NCI-H1092 (cell line): ENCODE measurements at regions not wholly inside any gene's neighbourhood (a gene's known extent, or its start where the extent isn't known, plus 50 kb on each side); places are given as distances from the start of the nearest gene placed in this dataset.
"Not testable (repeated sequence)": the region's sequence is repeated elsewhere in the genome, so short reads cannot be mapped to it uniquely, and the experiment has no call there.

ENCODE experiments used
- DNase-seq: peaks from one replicate; lab custom pipeline; 2025; lab: John Stamatoyannopoulos, UW

DNA sequence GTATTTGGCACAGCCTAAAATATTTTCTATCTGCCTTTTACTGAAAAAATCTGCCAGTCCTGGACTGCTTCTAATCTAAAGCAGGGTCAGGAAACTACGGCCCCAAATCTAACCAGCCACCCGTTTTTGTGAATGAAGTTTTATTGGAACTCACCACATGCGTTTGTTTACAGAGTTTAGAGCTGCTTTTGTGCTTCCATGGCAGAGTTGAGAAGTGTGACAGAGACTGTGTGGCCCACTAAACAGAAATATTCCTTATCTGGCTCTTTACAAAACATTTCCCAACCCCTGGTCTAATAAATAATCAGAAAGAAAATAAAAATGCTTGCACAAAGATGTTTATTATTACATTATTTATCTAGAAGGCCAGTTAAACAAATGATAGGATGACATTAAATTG lies 110.2 kb downstream of the COPRS start:
- DNase-seq, result no peak

DNA sequence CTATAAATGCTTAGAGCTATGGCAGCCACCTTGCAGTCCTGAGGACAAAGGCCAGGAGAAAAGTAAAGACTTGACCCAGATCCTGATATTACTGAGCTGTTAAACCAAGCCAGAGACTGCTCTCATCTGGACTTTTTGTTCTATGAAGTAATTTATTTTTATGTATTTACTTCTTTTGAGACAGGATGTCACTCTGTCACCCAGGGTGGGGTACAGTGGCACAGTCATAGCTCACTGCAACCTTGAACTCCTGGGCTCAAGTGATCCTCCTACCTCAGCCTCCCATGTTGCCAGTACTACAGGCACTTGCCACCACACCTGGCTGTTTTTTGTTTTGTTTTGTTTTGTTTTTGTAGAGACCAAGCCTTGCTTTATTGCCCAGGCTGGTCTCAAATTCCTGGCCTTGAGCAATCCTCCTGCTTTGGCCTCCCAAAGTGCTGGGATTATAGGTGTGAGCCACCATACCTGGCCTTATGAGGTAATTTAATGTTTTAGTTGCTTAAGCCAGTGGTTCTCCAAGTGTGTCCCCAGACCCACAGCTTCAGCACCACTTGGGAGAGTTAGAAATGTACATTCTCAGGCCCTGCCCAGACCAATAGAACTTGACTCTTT lies 112.1 kb downstream of the COPRS start:
- no peak for DNase-seq

DNA sequence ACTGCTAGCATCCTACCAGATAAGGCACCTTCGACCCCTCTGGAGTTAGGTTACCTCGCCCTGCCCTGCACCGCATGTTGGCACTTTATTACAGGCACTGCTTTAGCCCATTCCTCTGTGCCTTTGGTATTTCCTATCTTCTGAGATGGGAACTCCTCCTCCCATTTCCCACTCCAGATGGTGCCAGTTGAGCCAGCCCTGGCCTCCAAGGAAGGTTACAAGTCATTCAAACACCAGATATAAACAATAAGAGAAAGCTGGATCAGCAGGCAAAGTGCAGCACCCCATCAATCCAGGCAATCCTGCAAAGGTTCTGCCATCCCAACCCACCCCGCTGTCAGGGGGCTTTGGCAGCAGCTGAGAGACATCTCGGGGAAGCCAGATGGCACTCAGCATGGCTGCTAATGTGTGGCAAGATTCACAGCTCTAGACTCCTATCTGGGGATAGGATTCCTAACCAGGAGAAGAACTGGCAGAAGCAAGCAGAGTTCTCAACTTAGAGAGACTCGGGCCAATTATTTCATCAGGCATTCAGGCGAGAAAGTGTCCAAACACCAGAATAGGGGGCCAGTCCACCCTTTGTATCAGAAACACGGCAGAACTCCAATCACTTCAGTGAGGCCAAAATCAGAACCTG lies 113.0 kb downstream of the COPRS start:
- DNase-seq, result no peak

DNA sequence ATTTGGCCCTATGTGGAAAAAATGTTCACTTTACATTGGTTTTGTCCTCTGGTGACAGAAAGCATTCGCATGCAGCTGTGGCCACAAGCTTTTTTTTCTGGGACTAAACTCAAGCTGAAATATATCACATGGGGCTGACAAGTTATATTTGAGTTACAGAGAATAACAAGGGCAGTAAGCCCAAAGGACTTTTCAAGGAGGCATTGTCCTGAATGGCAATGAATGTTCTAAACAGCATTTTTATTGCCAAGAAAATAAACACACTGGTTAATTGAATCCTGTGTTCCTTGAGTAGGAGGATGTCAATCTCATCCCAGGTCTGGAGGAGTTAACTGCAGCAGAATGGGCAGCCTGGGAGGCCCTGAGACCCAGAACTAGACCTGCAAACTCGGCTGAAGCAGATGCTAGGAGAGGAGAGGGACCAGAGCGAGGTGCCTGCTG lies 114.5 kb downstream of the COPRS start:
- no peak for DNase-seq

DNA sequence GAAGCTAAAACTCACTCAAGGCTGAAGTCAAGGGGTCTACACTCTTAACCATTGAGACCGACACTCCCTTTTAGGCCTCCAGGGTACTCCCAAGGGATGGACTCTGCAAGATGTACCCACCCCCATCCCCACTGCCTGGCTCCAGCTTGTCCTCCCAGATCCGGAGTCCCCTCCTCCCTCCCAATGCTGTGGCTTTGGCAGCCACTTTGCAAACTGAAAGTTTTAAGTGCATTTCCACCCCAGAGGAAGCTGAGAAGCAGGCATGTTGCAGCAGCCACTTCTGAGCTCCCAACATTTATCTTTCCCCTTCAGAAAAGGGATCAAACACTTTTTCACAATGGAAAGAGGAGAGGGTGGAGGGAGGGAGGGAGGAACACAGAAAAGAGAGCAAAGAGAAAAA lies 115.2 kb downstream of the COPRS start:
- no peak for DNase-seq

DNA sequence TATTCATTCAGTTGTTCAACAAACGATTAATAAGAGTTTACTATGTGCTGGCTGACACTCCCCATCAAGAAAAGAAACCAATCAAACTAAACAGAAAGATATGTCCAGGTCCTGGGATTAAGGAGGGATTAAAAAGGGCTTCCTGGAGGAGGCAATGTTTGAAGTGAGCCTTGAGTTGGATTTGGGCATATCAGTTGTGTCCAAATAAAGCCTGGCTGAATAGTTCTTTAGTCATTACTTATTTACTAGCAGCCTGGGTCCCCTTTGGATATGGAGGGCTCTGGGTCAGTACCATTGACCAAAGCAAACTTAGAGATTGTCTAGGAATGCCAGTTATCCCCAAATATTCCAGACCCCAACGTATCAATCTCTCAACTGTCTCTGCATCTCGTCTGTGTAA lies 117.7 kb downstream of the COPRS start:
- DNase-seq, result no peak

DNA sequence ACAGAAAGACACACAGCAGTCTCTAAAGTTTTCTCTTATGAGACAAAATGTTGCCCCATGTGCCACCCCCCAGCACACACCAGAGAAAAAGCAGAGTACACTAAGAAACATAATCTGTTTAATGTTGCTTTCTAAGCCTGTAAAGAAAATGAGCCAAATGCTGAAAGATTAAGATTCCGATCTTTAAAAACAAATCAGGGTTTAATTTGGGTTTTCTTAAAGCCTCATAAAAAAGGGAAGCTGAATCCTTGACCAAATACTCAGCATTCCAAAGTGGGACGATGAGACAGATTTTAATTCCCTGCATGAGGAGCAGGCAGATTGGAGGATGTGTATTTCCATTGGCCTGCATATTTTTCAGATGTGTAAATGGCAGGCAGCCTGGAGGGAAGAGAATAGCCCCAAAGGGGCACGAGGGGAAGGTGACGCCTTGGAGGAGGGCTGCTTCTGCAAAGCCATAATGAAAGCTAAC lies 118.4 kb downstream of the COPRS start:
- DNase-seq, result no peak

DNA sequence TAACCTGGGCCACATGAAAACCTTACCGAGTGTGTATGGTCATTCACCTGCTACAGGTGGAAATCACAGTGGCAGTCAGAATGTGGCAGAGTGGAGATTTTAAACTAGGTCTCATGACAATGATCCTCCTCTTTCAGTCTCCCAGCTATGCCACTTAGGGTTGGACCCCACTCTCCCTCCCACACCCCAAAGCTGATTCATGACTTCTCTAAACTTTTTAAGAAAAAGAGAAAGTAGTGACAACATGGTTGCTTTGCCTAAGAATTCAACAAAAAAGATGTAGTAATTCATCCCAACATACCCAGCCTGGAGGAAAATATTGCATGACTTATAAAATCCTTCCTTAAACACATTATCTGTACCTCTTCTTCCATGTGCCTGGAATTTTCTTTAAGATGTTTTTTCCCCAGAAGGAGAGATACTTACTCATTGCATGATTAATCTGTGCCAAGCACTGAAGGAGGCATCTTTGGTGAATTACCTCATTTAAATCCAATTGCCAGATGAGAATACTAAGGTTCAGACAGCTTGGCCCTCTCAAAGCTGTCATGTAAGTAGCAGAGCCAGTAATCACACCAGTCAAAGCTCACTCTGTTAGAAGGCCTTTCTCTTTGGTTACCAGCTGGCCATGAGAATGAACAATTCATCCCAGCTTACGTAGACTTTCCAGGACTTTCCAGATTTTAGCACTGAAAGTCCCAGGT lies 119.9 kb downstream of the COPRS start:
- no peak for DNase-seq

DNA sequence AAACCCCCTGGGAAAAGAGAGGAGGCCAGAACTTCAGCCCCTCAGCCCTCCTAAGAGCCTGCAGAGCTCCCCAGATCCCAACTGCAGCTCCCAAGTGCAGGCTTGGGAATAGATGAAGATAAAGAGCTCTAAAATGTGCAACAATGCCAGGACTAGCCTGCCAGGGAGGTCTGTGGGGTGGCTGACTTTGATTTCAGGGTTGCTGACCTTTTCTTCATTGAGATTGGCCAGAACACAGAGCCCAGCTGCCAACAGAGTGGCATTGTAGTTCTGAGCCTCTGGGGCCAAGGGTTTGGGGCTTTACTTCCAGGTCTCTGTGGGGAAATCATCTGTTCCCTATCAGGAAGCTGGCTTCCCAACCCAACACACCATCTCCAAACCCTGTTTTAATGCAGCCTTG lies 120.6 kb downstream of the COPRS start:
- no peak for DNase-seq

DNA sequence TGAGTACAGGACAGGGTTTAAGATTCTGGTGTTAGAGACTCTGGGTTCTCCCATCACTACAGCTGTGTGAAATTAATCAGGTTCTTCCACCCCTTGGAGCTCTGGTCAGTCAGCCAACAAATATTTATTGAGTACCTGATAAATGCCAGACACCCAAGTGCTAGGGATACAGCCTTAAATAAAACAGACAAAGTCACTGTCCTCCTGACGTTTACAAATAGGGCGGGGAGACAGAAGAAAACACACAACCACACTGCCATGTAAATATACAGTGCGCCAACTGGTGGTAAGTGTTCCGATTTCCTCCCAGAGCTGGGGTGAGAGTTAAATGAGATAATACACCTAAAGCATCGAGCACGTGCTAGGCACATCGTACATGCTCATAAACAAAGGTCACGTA lies 121.0 kb downstream of the COPRS start:
- no peak for DNase-seq

DNA sequence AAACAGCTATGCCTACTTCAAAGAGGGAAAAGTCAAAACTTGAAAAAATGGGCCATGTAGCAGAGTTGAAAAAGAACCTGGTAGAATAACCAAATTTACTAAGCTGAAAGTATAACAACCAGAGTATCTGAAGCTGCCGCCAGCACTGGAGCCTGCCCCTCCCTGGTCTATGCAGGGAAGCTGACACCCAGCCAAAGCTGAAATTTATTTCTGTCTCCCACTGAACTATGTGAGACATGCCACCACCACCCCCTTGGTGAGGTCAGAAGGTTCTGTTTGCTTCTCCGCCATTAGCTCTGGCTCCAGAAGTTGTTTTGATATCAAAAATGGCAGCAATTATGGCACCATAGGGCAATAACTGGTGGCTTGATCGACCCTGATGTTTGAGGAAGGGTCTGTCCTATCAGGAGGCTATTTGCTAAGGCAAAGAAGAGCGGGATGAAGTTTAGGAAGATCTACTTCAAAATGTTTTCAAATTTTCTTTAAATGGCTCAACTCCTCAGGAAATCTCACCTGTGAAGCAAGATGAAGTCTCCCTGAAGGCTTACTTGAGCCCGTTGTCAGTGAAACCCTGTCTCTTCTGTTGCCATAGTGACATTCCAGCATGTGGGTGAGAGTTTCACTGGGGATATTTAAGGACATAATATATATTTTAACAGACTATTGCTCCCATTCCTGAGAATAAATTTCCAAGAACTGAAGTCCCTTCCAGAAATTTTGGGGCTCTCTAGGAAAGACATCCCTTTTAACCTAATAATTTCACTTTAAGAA lies 122.0 kb downstream of the COPRS start:
- DNase-seq, result no peak

DNA sequence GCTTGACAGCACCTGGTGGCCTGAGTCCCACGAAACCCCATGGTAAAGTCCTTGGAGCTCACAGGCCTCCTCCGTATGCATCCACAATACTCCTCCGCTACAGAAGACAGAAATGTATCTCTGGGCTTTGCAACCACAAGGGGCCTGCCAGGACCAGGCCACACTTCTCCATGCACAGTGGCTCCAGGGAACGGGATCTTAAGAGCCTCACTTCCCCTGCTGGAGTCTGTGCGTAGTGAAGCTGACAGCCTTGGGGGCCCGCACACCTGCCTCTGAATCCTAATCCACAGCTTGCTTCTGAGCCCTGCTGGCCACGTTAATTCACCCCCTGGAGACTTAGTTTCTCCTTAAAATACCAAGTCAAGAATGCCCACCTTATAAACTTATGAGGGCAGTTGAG lies 125.7 kb downstream of the COPRS start:
- no peak for DNase-seq

DNA sequence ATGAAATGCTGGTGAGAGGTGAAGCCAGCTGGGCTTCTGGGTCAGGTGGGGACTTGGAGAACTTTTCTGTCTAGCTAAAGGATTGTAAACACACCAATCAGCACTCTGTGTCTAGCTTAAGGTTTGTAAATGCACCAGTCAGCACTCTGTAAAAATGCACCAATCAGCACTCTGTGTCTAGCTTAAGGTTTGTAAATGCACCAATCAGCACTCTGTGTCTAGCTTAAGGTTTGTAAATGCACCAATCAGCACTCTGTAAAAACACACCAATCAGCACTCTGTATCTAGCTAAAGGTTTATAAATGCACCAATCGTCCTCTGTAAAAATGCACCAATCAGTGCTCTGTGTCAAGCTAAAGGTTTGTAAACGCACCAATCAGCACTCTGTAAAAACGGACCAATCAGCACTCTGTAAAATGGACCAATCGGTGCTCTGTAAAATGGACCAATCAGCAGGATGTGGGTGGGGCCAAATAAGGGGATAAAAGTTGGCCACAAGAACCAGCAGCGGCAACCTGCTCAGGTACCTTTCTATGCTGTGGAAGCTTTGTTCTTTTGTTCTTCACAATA lies 127.4 kb downstream of the COPRS start:
- DNase-seq, result not testable (repeated sequence)

DNA sequence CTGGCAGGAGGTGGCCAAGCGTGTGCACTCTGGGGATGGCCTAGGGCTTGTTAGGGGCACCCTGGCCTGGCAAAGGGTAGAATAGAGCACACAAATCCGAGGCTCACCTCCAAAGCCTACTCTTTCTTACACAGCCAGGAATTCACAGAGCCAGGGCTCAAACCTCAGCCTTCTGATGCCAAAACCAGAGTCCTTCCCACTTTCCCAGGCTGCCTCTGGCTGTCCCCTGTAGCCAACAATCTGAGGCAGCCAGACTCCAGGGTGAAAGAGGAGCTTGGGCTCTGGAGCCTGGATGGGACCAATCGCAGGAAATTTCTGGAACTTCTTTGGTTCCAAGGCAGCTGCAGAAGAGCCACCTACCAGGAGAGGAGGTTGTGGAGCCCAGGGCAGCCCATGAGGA lies 127.9 kb downstream of the COPRS start:
- no peak for DNase-seq

DNA sequence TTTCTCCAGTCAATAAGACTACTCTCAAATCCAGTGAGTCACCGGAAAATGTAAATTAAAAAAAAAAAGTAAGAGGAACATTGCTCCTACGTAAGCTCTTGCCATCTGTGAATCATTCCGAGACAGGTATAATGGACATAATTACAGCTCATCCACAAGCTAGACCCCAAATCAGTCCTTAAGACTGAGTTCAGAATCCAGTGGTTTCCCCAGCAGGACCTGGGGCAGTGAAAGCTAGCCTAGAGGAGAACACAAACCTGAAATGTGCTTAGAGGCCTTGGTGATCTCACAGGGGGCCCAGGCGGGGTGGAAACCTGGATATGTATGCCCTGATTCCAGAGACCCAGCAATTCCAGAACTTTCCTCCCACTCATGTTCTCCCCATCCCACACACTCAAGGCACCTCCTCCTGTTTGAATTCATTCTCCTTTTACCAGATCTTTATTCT lies 132.0 kb downstream of the COPRS start:
- no peak for DNase-seq

DNA sequence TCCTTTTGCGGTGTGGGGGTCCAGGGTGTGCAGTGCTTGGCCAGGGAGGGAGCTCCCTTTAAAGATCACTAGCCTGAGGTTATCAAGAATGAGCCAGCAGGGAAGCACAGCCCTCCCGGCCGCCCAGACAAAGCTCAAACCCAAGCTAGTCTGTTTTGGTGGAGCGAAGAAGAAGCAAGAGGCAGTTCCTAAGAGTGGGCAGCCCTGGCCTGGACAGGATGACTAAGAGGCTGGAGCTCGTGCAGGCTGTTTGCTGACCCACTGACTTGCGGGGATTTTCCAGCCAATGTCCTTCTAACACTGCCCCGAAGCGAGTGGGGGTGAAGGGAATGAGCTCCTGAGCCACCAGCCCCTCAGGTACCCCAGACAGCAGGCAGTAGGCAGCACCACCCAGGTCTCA lies 134.4 kb downstream of the COPRS start:
- DNase-seq, result no peak

DNA sequence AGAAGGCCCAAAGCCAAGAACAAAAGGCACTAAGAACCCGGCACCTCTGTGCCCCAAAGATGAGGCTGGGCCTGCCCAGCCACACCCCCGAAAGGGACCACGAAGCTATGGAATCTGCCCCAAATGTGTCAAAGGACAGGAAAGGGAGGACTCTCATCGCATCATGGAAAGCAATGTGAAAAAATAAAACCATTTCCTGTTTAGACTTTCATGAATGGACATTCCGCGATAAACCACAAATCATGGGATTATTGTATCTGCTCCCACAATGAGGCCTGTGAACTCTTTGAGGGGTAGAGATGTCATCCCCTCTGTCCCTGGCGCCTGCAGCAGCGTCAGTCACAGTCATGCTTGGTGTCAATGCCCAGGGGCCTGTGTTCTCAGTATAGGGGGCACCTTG lies 135.0 kb downstream of the COPRS start:
- no peak for DNase-seq

DNA sequence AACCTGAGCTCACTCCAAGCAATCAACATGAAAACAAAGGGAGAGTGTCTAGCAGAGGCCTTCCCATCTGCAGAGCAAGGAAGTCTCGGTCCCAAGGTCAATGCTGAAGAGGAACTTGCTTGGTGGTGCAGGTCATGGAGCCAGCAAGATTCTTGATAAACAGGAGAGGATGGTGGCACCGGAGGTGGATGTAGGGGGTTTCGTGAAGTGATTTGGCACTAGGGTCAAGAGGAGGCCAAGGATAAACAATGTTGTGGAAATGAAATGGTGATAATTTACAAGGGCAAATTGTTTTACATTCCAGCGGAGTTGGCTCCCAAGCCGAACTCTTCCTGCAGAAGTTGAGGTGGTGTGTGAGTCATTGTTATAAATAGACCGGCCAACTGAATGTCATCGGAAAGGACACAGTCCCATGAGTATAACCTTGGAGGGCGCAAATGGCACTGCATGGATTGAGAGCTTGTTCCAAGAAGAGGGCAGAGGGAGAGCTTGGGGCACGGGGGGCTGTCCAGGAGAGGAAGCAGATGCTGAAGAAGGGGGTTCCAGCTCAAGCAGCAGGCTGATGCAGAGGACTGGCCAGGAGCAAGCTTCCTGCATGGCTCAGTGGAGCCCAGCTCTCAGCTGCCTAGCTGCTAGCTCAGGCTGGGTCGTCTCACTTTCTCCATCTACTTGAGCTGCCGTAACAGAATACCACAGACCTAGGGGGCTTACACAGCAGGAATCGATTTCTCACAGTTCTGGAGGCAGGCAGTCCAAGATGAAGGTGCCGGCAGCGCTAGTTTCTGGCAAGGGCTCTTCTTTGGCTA lies 136.6 kb downstream of the COPRS start:
- DNase-seq, result no peak

DNA sequence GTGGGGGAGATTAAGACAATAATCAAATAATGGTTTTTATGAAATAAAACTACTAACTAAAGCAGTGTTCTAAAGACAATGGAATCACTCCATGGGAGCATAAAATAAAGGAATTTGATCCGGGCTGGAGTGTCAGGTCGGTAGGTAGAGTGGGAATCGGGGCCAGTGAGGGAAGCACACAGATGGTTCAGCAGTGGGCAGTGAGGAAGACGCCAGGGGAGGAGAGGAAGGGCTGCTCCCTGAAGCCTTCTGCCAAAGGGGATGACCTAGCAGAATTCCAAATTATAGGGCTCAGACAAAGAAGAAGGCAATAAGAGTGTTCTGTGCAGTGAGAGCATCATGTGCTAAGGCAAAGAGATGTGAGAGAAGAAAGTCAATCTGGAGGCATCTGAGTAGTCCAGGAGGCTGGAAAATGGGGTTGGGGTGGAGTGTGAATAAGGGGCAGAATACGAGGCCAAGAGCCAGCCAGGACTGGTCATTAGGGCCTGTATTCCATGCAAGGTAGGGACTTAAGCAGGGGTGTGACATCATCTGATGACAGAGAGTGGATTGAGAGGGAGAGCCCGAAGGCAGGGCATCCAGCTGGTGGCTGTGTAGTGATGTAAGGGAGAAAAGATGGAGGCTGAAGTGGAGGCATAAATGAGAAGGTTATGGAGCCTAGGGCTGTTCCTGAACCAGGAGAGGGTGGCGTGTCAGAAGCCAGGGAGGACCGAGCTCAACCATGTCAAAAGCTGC lies 137.6 kb downstream of the COPRS start:
- DNase-seq, result no peak

DNA sequence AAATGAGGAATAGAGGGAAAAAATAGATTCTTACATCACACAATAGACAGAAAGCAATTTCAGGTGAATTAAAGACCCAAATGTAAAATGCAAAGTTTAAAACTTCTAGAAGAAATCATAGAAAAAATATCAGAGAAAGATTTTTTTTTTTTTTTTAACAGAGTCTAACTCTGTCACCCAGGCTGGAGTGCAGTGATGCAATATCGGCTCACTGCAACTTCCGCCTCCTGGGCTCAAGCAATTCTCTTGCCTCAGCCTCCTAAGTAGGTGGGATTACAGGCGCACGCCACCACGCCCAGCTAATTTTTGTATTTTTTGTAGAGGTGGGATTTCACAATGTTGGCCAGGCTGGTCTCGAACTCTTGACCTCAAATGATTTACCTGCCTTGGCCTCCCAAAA lies 141.8 kb downstream of the COPRS start:
- DNase-seq, result not testable (repeated sequence)

DNA sequence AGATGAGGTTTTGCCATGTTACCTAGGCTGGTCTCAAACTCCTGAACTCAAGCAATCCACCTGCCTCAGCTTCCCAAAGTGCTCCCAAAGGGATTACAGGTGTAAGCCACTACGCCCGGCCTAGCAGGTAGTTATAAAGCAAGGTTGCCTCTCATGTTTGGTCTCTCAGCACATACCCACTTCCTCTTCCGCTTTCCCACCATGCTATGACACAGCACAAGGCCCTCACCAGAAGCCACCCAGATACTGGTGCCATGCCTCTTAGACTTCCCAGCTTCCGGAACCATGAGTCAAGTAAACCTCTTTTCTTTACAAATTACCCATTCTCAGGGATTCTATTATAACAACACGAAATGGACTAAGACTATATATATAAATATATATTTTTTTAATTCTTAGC lies 143.6 kb downstream of the COPRS start:
- no peak for DNase-seq
